HCT116 (cell line): ENCODE measurements at regions not wholly inside any gene's neighbourhood (a gene's known extent, or its start where the extent isn't known, plus 50 kb on each side); places are given as distances from the start of the nearest gene placed in this dataset.

Experiments used
- ATAC-seq: fragments of 200-7000 bp; cut with Tn5 transposase; 2 replicates; pipeline ENCODE4 v1.9.1; 2020; ENCODE audit warnings: mild to moderate bottlenecking, moderate library complexity
- BruUV-seq: library from RNA; stranded (reverse); fragments of 400-500 nt; replicated peaks from 2 replicates; lab custom pipeline; 2021; lab: Mats Ljungman, UMichigan
- CTCF ChIA-PET: fragments of 300-600 bp; sonication (Branson Sonifier 250); formaldehyde crosslinking; loops from one replicate; lab custom pipeline; 2021; ENCODE audit warnings: antibody characterized with exemption; lab: Charles Lee
- POLR2A ChIA-PET: fragments of 300-600, 350-600 bp; sonication (Branson Sonifier 250); formaldehyde crosslinking; loops from one replicate; lab custom pipeline; 2021; ENCODE audit warnings: antibody characterized with exemption; lab: Charles Lee
- RAD21 ChIA-PET, 2 experiments: fragments of 300-600 bp; sonication (Branson Sonifier 250); formaldehyde crosslinking; loops; one replicate each; lab custom pipeline; 2023; ENCODE audit warnings: low total read pairs in 2 of 2; ENCODE audit not compliant: uncharacterized antibody in 2 of 2, unreplicated experiment in 2 of 2, low non-redundant PET in 1 of 2; lab: Charles Lee
- DNase-seq: peaks from one replicate; pipeline ENCODE4 v3.0.0-alpha.2; 2010; ENCODE audit warnings: low read depth, low spot score
- H2AFZ ChIP-seq: fragments of 200-600 bp; shearing (Covaris generic), sonication (generic); 2 replicates; pipeline ENCODE4 v1.6.1; 2017; ENCODE audit warnings: low read depth, mixed run types, mixed read lengths, antibody characterized with exemption, low read length; ENCODE audit not compliant: poor library complexity, severe bottlenecking
- H3K27ac ChIP-seq: 2 replicates; pipeline ENCODE4 v1.5.1; 2012; ENCODE audit warnings: low read depth, low read length
- H3K27me3 ChIP-seq: fragments of 200-600 bp; sonication (generic); 2 replicates; pipeline ENCODE4 v1.6.1; 2016; ENCODE audit warnings: mixed run types, low read length, mixed read lengths; ENCODE audit not compliant: insufficient read depth
- H3K36me3 ChIP-seq, 2 experiments: fragments of 200-500 bp in 1 of 2; fragments of 200-600 bp in 1 of 2; sonication (Bioruptor generic) in 1 of 2; sonication (generic) in 1 of 2; 2 replicates each; pipeline versions ENCODE4 v1.5.1 to v1.6.1; 2014 to 2016; ENCODE audit warnings: low read length in 2 of 2, inconsistent platforms in 1 of 2, mixed read lengths in 1 of 2, mixed run types in 1 of 2; ENCODE audit not compliant: insufficient read depth in 2 of 2, control insufficient read depth in 1 of 2
- H3K4me1 ChIP-seq, 2 experiments: fragments of 200-600 bp in 1 of 2; sonication (generic) in 1 of 2; 2 replicates each; pipeline versions ENCODE4 v1.5.1 to v1.6.1; 2012 to 2017; ENCODE audit warnings: low read length in 2 of 2, inconsistent platforms in 1 of 2, mild to moderate bottlenecking in 1 of 2, mixed read lengths in 1 of 2, mixed run types in 1 of 2, moderate library complexity in 1 of 2; ENCODE audit not compliant: insufficient read depth in 2 of 2, control insufficient read depth in 1 of 2
- H3K4me2 ChIP-seq: fragments of 200-600 bp; sonication (generic); 2 replicates; pipeline ENCODE4 v1.6.1; 2017; ENCODE audit warnings: mixed run types, low read length, mixed read lengths
- H3K4me3 ChIP-seq, 2 experiments: fragments of 200-600 bp in 1 of 2; sonication (generic) in 1 of 2; replicated peaks in 1 of 2; 2 replicates each; pipeline ENCODE4 v1.5.1; 2011 to 2016; ENCODE audit warnings: low read length in 2 of 2, control low read depth in 1 of 2, low read depth in 1 of 2, mild to moderate bottlenecking in 1 of 2, mixed read lengths in 1 of 2, mixed run types in 1 of 2
- H3K79me2 ChIP-seq: fragments of 200-600 bp; sonication (generic); 2 replicates; pipeline ENCODE4 v1.6.1; 2017; ENCODE audit warnings: mild to moderate bottlenecking, mixed run types, low read length, moderate library complexity, mixed read lengths; ENCODE audit not compliant: insufficient read depth
- H3K9ac ChIP-seq: fragments of 200-600 bp; sonication (generic); 2 replicates; pipeline ENCODE4 v1.6.1; 2016; ENCODE audit warnings: low read length, mixed read lengths
- H3K9me2 ChIP-seq: fragments of 200-600 bp; sonication (generic), shearing (Covaris generic); 2 replicates; pipeline ENCODE4 v1.6.1; 2017; ENCODE audit warnings: mixed run types, mild to moderate bottlenecking, moderate library complexity; ENCODE audit not compliant: insufficient read depth
- H3K9me3 ChIP-seq, 2 experiments: fragments of 200-500 bp in 1 of 2; fragments of 200-600 bp in 1 of 2; sonication (Bioruptor generic) in 1 of 2; sonication (generic) in 1 of 2; 2 replicates each; pipeline ENCODE4 v1.6.1; 2014 to 2017; ENCODE audit warnings: low read length in 2 of 2, mixed read lengths in 2 of 2, inconsistent platforms in 1 of 2, low read depth in 1 of 2, mild to moderate bottlenecking in 1 of 2, mixed run types in 1 of 2, moderate library complexity in 1 of 2; ENCODE audit not compliant: control insufficient read depth in 1 of 2, insufficient read depth in 1 of 2
- H4K20me1 ChIP-seq: fragments of 200-600 bp; sonication (generic), shearing (Covaris generic); 2 replicates; pipeline ENCODE4 v1.6.1; 2017; ENCODE audit warnings: mixed run types, mild to moderate bottlenecking, moderate library complexity; ENCODE audit not compliant: insufficient read depth
- CEBPB ChIP-seq: IDR thresholded peaks from 2 replicates; pipeline ENCODE4 v1.6.1; 2012; ENCODE audit warnings: low read depth
- CTCF ChIP-seq, 3 experiments: fragments of 200-600 bp in 1 of 3; sonication (generic) in 1 of 3; IDR thresholded peaks in 2 of 3; conservative IDR thresholded peaks in 1 of 3; 2 replicates each; pipeline ENCODE4 v1.5.1; 2012 to 2017; ENCODE audit warnings: low read depth in 2 of 3, low read length in 2 of 3, antibody characterized with exemption in 1 of 3, borderline replicate concordance in 1 of 3, control low read depth in 1 of 3, mild to moderate bottlenecking in 1 of 3, mixed read lengths in 1 of 3, mixed run types in 1 of 3, moderate library complexity in 1 of 3; ENCODE audit not compliant: insufficient read depth in 1 of 3
- POLR2AphosphoS5 ChIP-seq: IDR thresholded peaks from 2 replicates; pipeline ENCODE4 v1.6.1; 2011; ENCODE audit warnings: mild to moderate bottlenecking, low read depth, low read length, moderate library complexity
- ZBTB33 ChIP-seq: IDR thresholded peaks from 2 replicates; pipeline ENCODE4 v1.6.1; 2011; ENCODE audit warnings: mild to moderate bottlenecking, low read length, moderate library complexity; ENCODE audit not compliant: insufficient replicate concordance; ENCODE audit errors: extremely low read depth
- intact Hi-C: fragments of 100-400 bp; cut with micrococcal nuclease; formaldehyde crosslinking; loops from 2 replicates; pipeline ENCODE4 v1.10.0; 2022

- TF ChIP-seq CEBPB (no peak), ZBTB33 (no peak)
Measured at GRCh38 chr10:45534572-45534971, 138.0 kb downstream of the ZFAND4 start (continued).

GRCh38 chr10:45532480-45532879 is 140.1 kb downstream of the ZFAND4 start:
- Histone ChIP-seq H3K9me2 (no peaks in the 10 kb centered on the region), H3K27ac (no peak overlapping the region), H3K4me3 (no peak overlapping the region), H3K4me2 (no peak overlapping the region), H4K20me1 (no peaks in the 10 kb centered on the region), H3K4me1 (no peaks in the 10 kb centered on the region), H2AFZ (no peak overlapping the region), H3K36me3 (no peaks in the 10 kb centered on the region), H3K9ac (no peak overlapping the region), H3K27me3 (no peaks in the 10 kb centered on the region), H3K9me3 (no peaks in the 10 kb centered on the region), H3K79me2 (no peaks in the 10 kb centered on the region)
- BruUV-seq: TSS peak; percentile 23
- ChIA-PET CTCF (no interaction called here), RAD21 (no interaction called here), POLR2A (no interaction called here)
- no peak for TF ChIP-seq POLR2AphosphoS5
- no peak for TF ChIP-seq CTCF (IDR thresholded peaks at IDR 0.05 in 2 of 3, conservative IDR thresholded peaks at IDR 0.05 in 1 of 3; ENCODE audit: borderline replicate concordance in 1 of 3, insufficient read depth in 1 of 3, low read depth in 2 of 3, low read length in 2 of 3)
- intact Hi-C loops: no loop called here
- DNase-seq (no peak), ATAC-seq (no peak)
